ENCODE measurements at regions not wholly inside any gene's neighbourhood (a gene's known extent, or its start where the extent isn't known, plus 50 kb on each side); places are given as distances from the start of the nearest gene placed in this dataset.

GRCh38 chr11:112886434-112887370 is 74.5 kb upstream of the NCAM1 start:
- no peak for DNase-seq (ENCODE audit: low spot score in 2 of 2)
- no peak overlapping the region for H3K4me3 ChIP-seq (ENCODE audit: low read depth, poor library complexity, severe bottlenecking)
- no peak for TF ChIP-seq CTCF (IDR thresholded peaks at IDR 0.05)
- no peak for TF ChIP-seq POLR2A (IDR thresholded peaks at IDR 0.05)
- intact Hi-C loops (cut with DNase I; ENCODE audit: low total_unique reads), result no loop called here
- 77 to 80% methylated on average over 7 of the region's 7 CpGs for WGBS, 2 donors

- 89 to 100% methylated on average over 3 of the region's 3 CpGs for WGBS, 2 donors
- TF ChIP-seq POLR2A (IDR thresholded peaks at IDR 0.05), result no peak
- TF ChIP-seq CTCF (IDR thresholded peaks at IDR 0.05), result no peak
- DNase-seq (ENCODE audit: low spot score in 2 of 2), result no peak
- no peak overlapping the region for H3K4me3 ChIP-seq (ENCODE audit: low read depth, poor library complexity, severe bottlenecking)
- intact Hi-C loops (cut with DNase I; ENCODE audit: low total_unique reads), result no loop called here
Measured at GRCh38 chr11:112889446-112889845, 71.8 kb upstream of the NCAM1 start.

- whole genome bisulfite sequencing, 2 donors, result 87 to 89% methylated on average over 4 of the region's 4 CpGs
- TF ChIP-seq POLR2A (IDR thresholded peaks at IDR 0.05), result no peak
- TF ChIP-seq CTCF (IDR thresholded peaks at IDR 0.05), result no peak
- no peak for DNase-seq (ENCODE audit: low spot score in 2 of 2)
- intact Hi-C loops (cut with DNase I; ENCODE audit: low total_unique reads), result no loop called here
- H3K4me3 ChIP-seq (ENCODE audit: low read depth, poor library complexity, severe bottlenecking), result no peak overlapping the region
Measured at GRCh38 chr11:112899235-112900006, 61.8 kb upstream of the NCAM1 start.

- no peak for DNase-seq (ENCODE audit: low spot score in 2 of 2)
- H3K4me3 ChIP-seq (ENCODE audit: low read depth, poor library complexity, severe bottlenecking), result no peak overlapping the region
- 87 to 94% methylated on average over 4 of the region's 4 CpGs for WGBS, 2 donors
- intact Hi-C loops (cut with DNase I; ENCODE audit: low total_unique reads), result no loop called here
- TF ChIP-seq POLR2A (IDR thresholded peaks at IDR 0.05) (no peak), CTCF (IDR thresholded peaks at IDR 0.05) (no peak)
Measured at GRCh38 chr11:112901924-112902323, 59.3 kb upstream of the NCAM1 start.

GRCh38 chr11:112902361-112903011 is 58.7 kb upstream of the NCAM1 start:
- intact Hi-C loops (cut with DNase I; ENCODE audit: low total_unique reads), result no loop called here
- H3K4me3 ChIP-seq (ENCODE audit: low read depth, poor library complexity, severe bottlenecking), result no peak overlapping the region
- WGBS, 2 donors, result 26 to 38% methylated on average over 2 of the region's 2 CpGs
- TF ChIP-seq CTCF (IDR thresholded peaks at IDR 0.05) (no peak), POLR2A (IDR thresholded peaks at IDR 0.05) (no peak)
- DNase-seq (ENCODE audit: low spot score in 2 of 2), result no peak
